NCI-H446 treated with DMSO at 0.1 percent for 48 hours (cell line): ENCODE measurements at regions not wholly inside any gene's neighbourhood (a gene's known extent, or its start where the extent isn't known, plus 50 kb on each side); places are given as distances from the start of the nearest gene placed in this dataset.
"Not testable (repeated sequence)": the region's sequence is repeated elsewhere in the genome, so short reads cannot be mapped to it uniquely, and the experiment has no call there.

Experiments used
- DNase-seq: peaks from one replicate; lab custom pipeline; 2025; lab: John Stamatoyannopoulos, UW

- no peak for DNase-seq
Measured at GRCh38 chr18:43720041-43720440, 442.8 kb upstream of the SYT4 start.

GRCh38 chr18:43735570-43735969 is 458.3 kb upstream of the SYT4 start:
- no peak for DNase-seq

DNA sequence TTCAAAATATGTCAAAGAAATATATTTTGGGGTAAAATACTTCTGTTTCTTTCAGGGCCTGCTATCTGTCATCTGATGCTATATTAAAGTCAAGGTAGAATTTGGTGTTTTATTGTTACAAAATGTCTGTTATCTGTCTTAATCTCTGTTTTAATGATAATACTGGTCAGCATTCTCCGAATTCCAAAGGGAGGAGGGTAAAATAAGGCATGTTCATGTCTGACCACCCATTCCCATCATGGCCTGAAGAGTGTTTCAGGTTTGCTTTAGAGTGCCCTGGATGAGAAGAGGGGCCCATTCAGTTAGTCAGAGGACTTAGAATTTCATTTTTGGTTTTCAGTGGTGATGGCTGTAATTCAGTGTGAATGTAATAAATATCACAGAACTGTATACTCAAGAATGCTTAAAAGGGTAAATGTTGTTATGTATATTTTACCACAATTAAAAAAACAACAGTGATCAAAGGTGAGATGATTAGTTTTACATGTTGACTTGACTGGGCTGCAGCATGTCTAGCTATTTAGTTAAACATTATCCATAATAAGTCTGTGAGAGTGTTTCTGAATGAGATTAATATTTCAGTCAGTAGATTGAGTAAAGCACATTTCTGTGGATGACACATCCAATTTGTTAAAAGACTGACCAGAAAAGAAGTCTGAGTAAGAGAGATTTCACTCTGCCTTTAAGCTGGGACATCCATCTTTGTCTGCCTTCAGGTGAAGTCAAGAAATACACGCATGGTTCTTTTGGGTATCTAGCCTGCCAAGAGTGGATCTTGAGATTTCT is 467.9 kb upstream of the SYT4 start:
- DNase-seq, result no peak

GRCh38 chr18:43751203-43751602 is 473.9 kb upstream of the SYT4 start:
- DNase-seq, result no peak

DNA sequence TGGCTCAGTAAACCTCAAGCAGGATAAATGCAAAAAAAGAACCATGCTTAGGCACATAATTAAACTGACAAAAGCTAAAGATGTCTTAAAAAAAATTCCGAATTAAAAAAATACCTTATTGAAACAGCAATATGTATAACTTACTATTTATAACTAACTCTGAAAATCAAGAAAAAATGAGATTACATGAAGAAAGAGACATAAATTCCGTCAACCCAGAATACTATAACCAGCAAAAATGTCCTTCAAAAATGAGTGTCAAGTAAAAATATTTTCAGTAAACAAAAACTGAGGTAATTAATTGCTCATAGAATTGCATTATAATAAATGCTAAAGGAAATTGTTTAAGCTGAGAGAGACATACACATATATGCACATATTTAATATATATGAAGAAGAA is 474.5 kb upstream of the SYT4 start:
- DNase-seq, result no peak

DNA sequence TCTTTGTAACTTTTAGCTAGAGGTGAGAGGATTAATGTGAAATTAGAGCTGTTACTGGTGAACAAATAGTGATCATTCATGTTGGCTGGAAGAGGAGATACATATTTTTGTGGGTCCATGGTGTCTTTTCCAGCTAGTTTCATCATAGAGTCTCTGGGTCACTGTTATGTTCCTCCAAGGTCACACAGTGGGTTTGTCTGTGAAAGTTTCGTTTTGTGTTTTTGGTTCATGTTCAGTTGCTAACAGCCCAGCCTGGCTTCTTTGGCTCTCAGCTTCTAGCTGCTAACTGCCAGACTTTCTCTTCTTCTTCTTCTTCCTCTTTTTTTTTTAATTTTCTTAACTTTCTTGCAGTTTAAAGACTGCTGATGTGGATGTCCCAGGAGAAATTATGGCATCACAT is 480.0 kb upstream of the SYT4 start:
- DNase-seq, result no peak

DNA sequence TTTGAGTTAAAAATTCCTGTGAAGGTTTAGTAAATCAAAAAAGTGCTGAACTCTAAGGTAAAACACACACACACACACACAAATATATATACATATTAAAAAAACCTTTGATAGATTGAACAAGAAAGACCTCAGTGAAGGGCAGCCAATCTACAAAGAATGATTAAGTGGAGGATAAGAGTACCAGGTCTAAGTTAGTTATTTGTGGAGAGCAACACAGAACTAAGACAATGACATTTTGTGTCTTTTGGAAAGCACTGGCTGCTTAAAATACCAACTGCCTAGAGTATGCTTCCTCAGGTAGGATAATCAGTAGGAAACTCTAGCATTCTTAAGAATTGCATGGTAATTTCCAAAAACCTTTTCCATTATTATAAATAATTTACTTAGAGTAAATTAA is 481.4 kb upstream of the SYT4 start:
- no peak for DNase-seq

DNA sequence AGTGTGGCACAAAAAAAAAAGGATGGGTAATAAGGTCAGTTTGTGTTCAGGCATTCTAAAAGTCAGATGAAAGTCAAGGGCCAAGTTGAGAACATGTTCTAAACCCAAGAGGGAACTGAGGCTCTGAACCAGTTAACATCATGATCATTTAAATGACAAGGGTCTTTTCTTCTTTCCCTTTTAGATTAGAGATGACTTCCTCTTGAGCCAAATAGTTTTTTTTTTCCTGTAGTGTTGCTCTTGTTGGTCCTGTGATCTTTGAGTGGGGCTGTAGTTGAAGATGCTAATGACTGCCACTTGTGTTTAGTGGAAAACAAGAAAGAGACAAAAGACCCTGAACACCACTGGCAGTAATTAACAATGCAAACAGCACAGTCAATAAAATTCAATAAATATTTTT is 482.7 kb upstream of the SYT4 start:
- DNase-seq, result no peak

GRCh38 chr18:43772907-43773306 is 495.6 kb upstream of the SYT4 start:
- no peak for DNase-seq

GRCh38 chr18:43774497-43774896 is 497.2 kb upstream of the SYT4 start:
- DNase-seq, result no peak

DNA sequence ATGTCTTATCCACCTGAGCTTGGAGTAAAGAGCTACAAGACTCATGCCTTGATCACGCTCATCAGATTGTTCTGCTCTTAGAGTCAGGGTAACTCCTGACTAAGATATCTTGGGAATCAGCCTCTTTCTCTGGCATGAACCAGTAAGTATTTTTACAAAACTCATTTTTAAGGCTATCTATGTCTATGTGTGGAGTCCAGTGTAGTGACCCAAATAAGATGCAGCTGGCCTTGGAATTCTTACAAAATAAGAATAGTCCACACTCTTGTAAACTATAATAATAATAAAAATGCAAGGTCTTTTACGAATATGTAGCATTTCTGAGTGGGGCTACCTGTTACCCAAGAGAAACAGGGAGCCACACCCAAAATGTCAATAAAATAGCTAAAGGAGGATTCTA is 498.3 kb upstream of the SYT4 start:
- no peak for DNase-seq

GRCh38 chr18:43776997-43777396 is 499.7 kb upstream of the SYT4 start:
- DNase-seq, result no peak

- DNase-seq, result no peak
Measured at GRCh38 chr18:43777636-43778304, 500.5 kb upstream of the SYT4 start.

DNA sequence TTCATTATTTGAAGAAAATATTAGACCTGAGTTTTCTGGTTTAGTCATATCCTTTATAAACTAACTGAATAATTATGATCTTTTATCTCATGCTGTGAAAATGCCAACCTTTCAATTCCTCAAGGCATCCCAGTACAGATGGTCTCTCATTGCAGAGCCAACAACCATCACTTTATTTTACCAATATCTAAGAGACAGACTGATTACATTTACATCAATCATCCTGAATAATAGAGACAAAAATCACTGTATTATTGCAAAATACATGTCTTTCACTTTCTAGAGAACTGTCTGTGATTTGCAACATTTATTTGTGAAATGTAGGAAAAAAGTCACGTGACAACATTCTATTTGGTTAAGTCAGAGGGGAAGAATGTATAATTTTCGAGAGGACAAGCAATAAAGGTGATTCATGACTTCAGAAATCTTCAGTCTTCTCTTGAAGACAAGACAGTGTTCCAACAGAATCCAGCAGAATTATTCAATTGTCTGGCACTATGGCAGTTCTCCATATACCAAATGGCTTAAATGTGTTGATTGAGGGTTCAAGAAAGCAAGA is 503.6 kb upstream of the SYT4 start:
- no peak for DNase-seq

- no peak for DNase-seq
Measured at GRCh38 chr18:43785158-43785557, 507.9 kb upstream of the SYT4 start.

DNA sequence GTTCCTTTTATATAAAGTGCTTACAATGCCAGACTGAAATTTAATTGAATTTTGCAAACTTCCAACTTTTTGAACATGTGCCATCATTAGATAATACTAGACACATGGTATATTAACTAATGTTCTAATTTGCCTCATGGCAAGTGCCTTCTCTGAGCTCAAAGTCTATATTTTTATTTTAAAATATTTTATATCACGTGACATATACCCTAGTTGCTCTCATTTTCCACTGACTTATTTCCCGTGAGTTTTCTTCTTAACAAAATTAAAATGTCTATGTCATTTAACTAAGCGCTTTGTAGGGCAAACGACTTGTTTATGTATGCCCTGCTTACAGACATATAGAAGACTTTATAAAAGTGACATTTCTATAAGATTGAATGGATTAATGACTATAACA is 509.6 kb upstream of the SYT4 start:
- DNase-seq, result no peak

- DNase-seq, result not testable (repeated sequence)
Measured at GRCh38 chr18:43787721-43788120, 510.4 kb upstream of the SYT4 start.

- DNase-seq, result no peak
Measured at GRCh38 chr18:43789234-43790000, 512.1 kb upstream of the SYT4 start.

- no peak for DNase-seq
Measured at GRCh38 chr18:43793910-43794309, 516.6 kb upstream of the SYT4 start.

DNA sequence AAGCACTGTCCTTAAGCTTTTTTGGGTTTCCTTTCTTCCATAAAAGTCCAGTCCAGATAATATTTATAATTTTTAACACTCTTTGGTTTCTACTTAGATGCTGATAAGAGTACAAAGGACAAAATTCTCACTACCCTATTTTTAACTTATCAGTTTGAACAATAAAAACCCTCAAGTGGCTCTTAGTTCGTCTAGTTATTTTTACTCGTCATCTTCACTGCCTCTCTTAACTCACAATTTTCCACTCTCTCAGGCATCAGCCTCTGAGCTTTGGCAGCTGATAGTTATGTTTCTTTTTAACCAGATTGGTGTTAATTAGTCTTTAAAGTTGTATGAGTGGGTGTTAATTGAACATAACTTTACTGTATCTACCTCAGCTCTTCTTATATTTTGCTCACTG is 517.1 kb upstream of the SYT4 start:
- DNase-seq, result no peak

- DNase-seq, result no peak
Measured at GRCh38 chr18:43797347-43797746, 520.1 kb upstream of the SYT4 start.

DNA sequence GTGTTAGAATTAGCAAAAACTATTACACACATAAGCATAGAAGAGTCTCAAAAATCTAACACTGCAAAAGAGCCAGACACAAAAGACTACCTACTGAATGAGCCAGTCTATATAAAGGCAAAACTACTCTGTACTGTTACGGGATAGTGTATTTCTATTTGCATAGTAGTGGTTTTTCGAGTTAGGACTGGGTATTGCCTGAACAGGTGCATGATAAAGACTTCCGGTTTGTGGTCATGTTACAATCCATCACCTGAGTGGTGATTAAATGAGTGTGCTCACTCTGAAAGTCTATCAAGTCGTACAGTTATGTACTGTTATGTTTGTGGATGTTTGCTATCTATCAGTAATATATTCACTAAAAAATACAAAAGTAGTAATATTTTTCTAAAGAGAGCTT is 523.3 kb upstream of the SYT4 start:
- no peak for DNase-seq
